GM19395 (cell line): ENCODE measurements at regions not wholly inside any gene's neighbourhood (a gene's known extent, or its start where the extent isn't known, plus 50 kb on each side); places are given as distances from the start of the nearest gene placed in this dataset.

ENCODE experiments used
- ATAC-seq: cut with Tn5 transposase; IDR thresholded peaks from one replicate; pipeline ENCODE4 v1.9.1; 2021; ENCODE audit warnings: mild to moderate bottlenecking, moderate library complexity; ENCODE audit not compliant: unreplicated experiment

DNA sequence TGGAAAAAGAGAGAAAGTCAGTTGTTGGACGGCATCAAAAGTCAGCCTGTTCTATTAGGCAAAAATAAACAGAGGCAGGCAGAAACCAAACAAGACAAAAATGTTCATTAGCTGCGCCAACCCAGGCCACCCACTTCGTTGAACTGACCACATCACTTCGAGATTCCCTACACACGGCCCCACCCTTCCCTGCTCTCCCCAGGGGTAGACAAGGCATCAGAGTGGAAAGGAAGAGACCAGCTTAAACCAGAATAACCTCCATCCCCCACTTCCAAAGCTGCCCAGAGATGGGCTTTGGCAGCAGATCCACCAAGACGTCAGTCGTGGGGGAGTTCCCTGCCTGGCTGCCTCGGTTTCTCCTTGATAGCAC lies 204.6 kb upstream of the TSHZ3 start:
- ATAC-seq: no peak

GRCh38 chr19:31554360-31554759 lies 205.1 kb upstream of the TSHZ3 start:
- ATAC-seq: no peak

DNA sequence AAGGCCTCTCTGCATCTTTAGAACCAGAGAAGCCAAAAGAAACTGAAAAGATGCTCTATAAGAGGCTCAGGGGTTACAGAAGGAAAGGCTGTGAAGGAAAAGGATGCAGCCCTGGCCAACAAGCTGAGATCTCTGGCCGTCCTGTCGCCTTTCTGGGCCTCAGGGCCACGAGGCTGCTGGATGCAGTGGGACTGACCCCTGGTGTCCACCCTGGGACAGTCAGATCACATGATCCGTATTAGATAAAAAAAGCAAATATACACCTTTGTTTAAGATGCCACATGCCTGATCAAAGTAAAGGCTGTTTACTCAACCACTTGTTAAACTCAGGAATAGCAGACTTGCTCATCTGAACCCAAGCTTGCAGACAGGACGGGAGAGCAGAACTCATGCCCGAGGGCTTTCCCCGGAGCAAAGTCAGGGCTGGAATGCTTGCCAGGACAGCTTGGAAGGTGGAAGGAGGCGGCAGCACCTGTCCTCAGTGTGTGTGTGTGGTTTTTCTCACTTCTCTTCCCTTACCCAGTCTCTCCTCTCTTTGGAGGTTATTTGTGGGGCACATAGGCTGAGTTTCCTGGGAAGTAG lies 206.5 kb upstream of the TSHZ3 start:
- ATAC-seq: no peak

GRCh38 chr19:31559494-31559893 lies 210.3 kb upstream of the TSHZ3 start:
- no peak for ATAC-seq

- ATAC-seq: no peak
Measured at GRCh38 chr19:31560086-31561060, 211.1 kb upstream of the TSHZ3 start.

DNA sequence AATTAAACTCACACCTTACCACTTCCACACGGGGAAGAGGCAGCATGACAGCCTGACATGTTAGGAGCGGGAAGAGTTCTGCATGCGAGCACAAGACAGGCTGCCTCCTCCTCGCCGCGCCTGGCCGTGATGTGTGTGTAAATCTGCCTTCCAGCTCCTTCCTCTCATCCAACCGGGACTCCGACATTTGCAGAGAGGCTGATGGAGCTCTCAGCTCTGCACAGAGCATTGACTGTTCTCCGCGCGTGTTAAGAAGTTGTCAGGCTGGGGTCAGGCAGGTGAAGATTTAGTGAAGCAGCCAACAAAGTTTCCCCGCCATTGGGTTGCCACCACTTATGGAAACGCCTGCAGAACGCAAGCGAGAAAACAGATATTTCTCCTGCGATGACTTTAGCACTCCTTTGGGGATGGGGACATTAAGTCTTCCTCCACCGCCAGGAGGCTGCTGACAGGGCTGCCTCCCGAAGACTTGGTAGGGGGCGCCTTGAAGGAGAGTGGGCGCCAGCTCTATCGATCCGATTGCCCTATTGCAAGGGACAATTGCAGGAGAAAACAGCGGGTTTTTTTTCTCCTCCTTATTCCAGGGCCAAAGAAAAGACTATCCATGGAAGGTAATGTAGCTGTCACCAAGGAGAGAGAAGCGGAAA lies 213.9 kb upstream of the TSHZ3 start:
- ATAC-seq: no peak

DNA sequence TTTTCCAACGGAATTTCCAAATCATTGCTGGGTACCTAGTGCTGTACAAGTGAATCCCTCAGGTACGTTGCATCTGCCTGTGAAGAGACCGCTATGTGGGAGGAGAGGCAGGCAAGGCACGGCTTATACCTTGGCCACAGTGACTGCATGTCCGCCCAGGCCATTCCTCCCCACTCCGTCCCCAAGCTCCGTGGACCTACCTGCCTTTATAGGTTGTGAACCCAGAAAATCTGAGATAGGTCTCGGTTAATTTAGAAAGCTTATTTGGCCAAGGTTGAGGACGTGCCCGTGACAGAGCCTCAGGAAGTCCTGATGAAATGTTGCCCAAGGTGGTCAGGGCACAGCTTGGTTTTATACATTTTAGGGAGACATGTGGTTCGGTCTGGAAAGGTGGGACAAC lies 218.5 kb upstream of the TSHZ3 start:
- no peak for ATAC-seq

DNA sequence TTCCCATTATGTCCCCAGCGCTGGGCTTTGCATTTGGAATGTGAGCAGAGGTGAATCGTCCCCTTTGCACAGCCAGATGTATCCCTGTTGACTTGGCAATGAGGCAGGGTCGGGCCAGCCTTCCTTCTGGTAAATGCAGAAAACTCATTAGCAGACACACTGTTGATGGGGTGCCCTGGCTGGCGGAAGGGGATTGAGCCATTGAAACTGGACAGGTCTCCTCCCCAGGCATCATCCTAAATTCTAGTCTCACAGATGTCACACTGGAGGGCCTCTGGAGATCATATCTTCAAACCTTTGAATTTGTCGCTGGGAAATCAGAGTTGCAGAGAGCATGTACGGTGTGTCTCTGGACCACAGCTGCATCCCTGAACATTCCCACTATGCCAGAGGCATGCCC lies 219.5 kb upstream of the TSHZ3 start:
- no peak for ATAC-seq

DNA sequence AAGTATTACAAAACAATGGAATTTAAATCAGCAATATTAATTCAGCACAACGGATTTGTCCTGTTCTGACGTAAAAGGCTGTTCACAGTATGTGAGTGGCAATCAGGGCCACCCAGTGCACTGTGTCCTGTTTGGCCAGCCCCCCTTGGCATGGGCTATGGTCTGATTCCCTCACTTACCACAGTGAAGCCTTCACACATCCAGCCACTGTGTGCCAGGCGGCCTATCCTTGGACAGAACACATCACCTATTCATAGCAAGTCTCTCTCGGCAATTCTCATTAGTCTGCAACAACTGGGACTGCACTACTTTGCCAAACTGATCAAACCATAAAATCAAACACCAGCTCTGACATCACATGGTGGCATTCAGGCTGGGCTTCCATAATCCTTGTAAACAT lies 221.5 kb upstream of the TSHZ3 start:
- no peak for ATAC-seq

- ATAC-seq: no peak
Measured at GRCh38 chr19:31572102-31572975, 223.1 kb upstream of the TSHZ3 start.

- ATAC-seq: no peak
Measured at GRCh38 chr19:31572976-31573298, 223.7 kb upstream of the TSHZ3 start.

GRCh38 chr19:31574251-31574973 lies 225.2 kb upstream of the TSHZ3 start:
- no peak for ATAC-seq

- ATAC-seq: no peak
Measured at GRCh38 chr19:31575846-31576335, 226.7 kb upstream of the TSHZ3 start.

DNA sequence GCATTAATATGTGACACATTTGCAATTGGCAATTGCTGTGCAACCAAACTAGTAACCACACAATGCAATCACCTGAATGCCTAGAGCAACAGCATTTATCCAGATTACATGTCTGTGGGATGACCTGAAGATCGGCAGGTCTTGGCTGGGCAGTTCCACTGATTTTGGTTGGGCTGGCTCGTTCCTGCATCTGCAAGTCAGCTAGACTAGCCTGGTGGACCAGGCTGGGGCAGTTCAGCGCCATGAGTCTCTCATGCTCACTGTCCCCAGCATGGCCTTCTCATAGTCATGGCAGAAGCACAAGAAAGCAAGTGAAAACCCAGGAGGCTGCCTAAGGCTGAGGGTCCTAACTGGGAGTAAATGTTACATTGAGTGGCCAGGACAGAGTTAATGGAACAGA lies 229.1 kb upstream of the TSHZ3 start:
- no peak for ATAC-seq

DNA sequence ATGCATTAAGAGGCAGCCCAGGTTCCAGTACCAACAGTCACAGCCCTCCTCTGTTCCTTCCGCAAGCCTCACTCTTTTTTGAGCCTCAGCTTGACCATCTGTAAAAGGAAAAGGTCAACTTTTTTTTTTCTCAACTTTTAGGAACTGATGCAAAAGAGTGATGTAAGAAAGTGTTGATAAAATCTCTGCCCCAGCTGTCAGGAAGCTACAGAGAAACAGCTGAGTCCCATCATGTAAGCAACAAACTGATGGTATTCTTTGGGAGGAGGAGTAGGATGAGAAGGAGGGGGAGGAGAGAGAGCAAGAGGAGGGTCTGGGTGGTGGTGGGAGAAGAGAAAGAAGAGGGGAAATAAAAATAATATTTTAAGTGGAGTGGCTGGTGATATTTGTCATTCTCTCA lies 233.9 kb upstream of the TSHZ3 start:
- no peak for ATAC-seq

DNA sequence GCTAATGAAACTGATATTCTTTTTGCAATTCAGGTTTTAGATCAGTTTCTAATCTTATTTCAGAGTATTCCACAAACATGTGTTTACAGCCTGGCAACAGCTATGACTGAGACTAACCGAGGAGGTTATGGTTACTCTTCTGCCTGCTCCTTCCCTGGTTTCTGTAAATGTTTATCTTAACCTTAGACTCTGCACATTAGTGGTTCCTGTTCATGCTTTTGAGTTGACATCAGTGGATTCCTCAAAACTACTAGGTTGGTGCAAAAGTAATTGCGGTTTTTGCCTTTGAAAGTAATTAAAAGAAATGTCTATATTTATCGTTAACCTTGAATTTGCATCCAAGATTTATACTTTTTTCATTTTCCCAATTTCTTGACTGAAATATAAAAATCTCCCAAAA lies 237.0 kb upstream of the TSHZ3 start:
- ATAC-seq: no peak

DNA sequence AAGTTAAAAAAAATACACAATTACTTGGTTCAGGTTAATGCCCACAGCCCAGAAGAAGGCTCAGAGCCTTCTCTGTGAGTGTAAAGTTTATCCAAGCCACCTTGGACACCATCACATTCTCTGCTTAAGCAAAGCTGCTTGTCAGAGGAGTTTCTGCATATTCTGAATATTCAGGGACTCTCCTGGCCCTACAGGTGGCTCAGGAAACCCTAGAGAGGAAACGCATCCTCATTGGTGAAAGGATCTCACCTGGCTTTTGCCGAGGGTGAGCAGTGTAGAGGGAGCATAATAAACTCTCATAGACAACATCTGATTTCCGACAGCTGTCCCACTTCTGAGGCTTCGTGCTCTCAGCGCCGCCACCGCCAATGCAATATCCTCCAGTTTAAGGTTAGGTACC lies 239.9 kb upstream of the TSHZ3 start:
- ATAC-seq: no peak

GRCh38 chr19:31591258-31591657 lies 242.0 kb upstream of the TSHZ3 start:
- no peak for ATAC-seq

DNA sequence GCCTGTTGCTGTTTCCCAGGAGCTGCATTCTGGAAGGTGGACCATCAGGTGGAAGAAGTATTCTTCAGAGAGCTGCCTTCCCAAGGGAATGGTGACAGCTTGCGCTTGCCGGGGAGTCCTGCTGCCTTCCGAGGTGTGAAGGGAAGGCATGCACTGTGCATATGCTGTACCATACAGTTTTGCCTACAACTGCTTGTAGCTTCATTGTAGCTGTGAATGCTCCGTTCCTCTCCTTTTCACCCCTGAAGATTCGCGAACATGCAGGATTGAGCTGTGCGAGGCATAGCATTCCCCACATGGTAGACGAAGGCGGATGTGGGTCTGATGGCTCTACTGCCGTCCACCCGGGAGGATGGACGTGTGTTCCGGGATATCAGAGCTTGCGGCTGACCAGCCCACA lies 243.2 kb upstream of the TSHZ3 start:
- no peak for ATAC-seq

- no peak for ATAC-seq
Measured at GRCh38 chr19:31594701-31595100, 245.5 kb upstream of the TSHZ3 start.
